C4-2B (cell line): ENCODE measurements at regions not wholly inside any gene's neighbourhood (a gene's known extent, or its start where the extent isn't known, plus 50 kb on each side); places are given as distances from the start of the nearest gene placed in this dataset.

Experiments
- ZFX ChIP-seq: fragments of 450-650 bp; IDR thresholded peaks from 2 replicates; pipeline ENCODE4 v1.6.1; 2017
- TF ChIP-seq, protein P1 (sequence below): fragments of 450-650 bp; conservative IDR thresholded peaks from 2 replicates; pipeline ENCODE4 v1.5.1; 2017; ENCODE audit warnings: mild to moderate bottlenecking

DNA sequence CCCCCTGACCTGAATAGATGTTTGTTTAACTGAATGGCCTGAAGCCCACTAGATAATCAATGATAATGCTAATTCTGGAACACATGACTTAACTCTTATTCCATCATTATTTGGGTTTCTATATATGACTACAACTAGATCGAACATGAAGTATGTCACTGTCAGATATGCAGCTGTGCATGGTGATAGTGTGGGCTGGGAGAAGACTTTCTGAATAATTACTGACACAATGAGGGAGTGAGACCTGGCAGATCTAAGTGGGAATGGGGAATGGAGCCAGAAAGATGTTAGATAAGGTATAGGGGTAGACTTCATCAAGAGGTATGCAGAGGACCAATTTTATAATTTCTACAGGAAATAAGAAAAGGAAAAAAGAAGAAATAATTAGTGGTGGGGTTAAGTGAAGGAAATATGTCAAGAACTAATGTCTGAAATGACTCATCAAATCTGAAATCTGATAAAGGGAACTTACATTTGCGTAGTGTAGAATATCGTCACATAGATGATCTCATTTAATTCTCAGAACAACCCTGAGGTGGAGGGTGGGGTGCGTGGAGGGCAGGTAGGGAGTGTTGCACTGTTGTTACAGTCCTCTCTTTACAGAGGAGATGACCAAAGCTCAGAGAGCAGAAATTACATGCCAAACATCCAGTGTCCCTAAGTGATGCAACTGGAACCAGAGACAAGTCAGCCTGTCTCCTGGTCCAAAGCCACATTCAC is 68.2 kb upstream of the EED start:
- TF ChIP-seq, protein P1, sequence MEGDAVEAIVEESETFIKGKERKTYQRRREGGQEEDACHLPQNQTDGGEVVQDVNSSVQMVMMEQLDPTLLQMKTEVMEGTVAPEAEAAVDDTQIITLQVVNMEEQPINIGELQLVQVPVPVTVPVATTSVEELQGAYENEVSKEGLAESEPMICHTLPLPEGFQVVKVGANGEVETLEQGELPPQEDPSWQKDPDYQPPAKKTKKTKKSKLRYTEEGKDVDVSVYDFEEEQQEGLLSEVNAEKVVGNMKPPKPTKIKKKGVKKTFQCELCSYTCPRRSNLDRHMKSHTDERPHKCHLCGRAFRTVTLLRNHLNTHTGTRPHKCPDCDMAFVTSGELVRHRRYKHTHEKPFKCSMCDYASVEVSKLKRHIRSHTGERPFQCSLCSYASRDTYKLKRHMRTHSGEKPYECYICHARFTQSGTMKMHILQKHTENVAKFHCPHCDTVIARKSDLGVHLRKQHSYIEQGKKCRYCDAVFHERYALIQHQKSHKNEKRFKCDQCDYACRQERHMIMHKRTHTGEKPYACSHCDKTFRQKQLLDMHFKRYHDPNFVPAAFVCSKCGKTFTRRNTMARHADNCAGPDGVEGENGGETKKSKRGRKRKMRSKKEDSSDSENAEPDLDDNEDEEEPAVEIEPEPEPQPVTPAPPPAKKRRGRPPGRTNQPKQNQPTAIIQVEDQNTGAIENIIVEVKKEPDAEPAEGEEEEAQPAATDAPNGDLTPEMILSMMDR = no peak
- TF ChIP-seq ZFX = no peak
